COLO829 (cell line): ENCODE measurements at regions not wholly inside any gene's neighbourhood (a gene's known extent, or its start where the extent isn't known, plus 50 kb on each side); places are given as distances from the start of the nearest gene placed in this dataset.
"Not testable (repeated sequence)": the region's sequence is repeated elsewhere in the genome, so short reads cannot be mapped to it uniquely, and the experiment has no call there.

ENCODE experiments used
- DNase-seq: peaks from one replicate; pipeline ENCODE4 v3.0.0; 2012; ENCODE audit warnings: low spot score

DNA sequence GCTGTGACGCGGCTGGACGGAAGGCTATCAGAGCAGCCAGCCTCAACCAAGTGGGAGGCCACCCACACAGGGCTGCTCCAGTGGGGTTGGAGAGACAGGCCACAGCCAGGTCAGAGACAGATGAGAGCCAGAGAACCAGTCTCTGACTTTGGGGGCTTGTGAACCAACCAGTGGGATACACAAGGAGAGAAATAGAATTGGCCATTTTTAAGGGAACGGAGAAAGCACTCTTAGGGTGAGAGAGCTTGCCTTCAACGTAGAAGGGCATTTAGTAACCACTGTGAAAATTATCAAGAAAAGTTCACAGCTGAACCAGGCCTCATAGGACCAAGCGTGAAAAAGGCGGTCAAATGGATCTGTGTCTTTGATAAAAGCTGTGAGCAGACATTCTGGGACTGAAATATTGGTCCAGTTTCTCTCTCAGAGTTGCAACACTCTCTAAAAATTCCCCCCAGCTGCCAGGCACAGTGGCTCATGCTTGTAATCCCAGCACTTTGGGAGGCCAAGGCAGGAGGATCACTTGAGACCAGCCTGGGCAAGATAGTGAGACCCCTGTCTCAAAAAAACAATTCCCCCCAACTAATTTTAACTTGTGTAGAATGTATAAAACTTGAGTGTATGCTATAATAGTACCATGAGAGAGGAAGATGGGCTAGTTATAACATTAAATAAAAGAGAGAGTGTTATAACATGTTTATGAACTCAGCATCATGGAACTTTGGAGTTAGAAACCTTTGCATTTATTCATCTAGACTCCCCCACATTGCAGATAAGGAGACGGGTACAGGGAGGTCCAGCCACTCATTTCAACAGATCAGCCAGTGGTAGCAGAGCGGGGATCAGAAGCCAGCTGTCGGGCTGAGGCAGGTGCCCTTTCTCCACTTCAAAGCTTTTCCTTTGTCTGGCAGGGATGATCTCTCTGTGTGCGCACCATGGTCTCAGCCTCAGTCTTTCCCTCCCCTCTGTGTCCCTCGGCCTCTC lies 132.2 kb downstream of the NPIPB11 start:
- DNase-seq: not testable (repeated sequence)

- DNase-seq: not testable (repeated sequence)
Observed at GRCh38 chr16:29273298-29274054, 133.0 kb downstream of the NPIPB11 start.

- DNase-seq: not testable (repeated sequence)
Observed at GRCh38 chr16:29271721-29272675, 134.5 kb downstream of the NPIPB11 start.

DNA sequence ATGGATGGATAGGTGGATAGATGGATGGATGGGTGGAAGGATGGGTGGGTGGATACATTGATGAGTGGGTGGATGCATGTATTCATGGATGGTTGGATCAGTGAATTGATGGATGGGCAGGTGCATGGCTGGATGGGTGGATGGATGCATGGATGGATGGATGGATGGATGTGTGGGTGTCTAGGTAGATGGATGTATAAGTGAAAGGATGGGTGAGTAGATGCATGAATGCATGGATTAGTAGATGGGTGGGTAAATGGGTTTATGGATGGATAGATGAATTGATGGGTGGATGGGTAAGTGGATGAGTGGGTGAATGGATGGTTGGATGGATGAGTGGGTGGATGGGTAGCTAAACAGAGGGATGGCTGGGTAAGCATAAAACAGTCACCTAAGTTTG lies 135.6 kb downstream of the NPIPB11 start:
- not testable (repeated sequence) for DNase-seq

DNA sequence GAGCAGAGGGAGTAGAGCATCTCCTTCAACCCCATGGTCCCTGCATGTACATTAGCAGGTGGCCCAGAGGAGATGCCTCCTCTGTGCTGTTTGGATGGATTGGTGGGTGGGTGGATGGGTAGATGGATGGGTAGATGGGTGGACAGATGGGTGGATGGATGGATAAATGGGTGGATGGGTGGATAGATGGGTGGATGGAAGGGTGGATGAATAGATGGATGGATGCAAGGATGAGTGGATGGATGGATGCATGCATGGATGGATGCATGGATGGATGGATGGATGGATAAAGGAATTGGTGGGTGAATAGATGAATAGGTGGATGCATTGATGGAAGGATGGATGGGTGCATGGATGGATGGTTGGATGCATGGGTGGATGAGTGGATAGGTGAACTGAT lies 136.5 kb downstream of the NPIPB11 start:
- DNase-seq: not testable (repeated sequence)

GRCh38 chr16:29269192-29269811 lies 137.2 kb downstream of the NPIPB11 start:
- DNase-seq: not testable (repeated sequence)

DNA sequence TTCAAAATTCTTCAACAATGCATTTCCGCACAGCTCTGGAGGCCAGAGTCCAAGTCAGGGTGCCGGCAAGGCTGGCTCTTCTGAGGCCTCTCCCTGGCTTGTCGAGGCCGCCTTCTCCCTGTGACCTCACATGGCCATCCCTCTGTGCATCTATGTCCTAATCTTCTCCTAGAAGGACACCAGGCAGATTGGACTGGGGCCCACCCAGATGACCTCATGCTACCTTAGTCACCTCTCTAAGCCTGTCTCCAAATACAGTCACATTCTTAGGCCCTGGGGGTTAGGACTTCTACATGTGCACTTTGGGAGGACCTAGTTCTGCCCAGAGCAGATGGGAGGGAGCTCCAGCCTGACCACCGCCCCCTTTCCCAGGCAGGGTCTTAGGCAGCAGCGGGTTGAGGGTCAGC lies 137.7 kb downstream of the NPIPB11 start:
- not testable (repeated sequence) for DNase-seq

DNA sequence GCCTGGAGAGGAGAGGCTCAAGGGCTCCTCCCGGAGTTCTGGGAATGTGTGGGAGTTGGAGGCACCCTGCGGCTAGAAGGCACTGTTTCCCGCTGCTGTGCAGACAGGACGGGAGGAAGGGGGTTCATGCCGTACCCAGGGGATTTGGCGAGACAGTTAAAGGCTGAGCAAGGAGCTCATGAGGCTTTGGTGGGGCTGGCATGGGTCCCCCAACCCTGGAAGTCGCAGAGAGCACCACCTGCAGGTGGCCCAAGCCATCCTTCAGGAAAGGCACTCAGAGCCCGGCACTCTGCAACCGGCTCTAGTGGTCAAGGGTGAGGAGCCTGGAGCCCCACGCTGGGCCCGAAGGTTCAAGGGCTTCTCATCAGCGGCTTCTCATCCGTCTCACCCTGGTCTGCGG lies 138.2 kb downstream of the NPIPB11 start:
- DNase-seq: not testable (repeated sequence)

DNA sequence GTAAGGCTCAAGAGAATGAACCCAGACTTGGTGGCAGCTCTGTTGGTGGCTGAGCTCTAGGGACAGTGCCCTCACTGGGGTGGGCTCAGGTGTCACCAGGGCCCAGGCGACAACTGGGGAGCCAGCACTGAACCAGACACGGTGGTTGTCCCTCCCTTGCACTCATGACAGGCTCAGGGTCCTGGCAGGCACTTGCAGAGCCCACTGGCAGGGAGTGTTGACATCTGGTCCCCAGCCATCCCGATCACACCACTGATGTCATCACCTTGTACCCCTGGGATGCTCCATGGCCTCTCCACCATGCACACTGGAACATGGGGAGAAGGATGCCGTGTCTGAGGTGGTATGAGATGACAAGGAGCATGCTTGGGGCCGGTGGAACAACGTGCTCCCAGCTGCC lies 138.6 kb downstream of the NPIPB11 start:
- not testable (repeated sequence) for DNase-seq

- not testable (repeated sequence) for DNase-seq
Observed at GRCh38 chr16:29267055-29267619, 139.4 kb downstream of the NPIPB11 start.

DNA sequence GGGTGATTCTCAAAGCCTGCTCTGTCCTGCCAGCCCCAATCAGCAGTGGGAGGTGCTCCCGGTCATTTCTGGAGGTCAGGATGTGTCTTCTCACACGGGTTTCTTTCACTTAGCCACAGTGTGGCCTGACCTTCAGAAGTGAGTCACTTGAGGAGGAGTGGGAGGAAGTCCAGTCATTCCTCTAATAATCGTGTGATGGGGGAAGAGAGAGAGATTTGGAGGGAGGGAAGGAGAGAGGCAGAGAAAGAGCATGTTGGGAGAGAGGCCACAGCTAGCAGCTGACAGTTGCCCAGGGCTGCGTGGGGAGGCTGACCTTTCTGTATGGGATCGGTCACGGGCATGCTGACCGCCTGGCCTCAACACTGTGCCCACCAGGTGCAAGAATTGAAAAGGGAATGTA lies 139.9 kb downstream of the NPIPB11 start:
- DNase-seq: peak; percentile 60

DNA sequence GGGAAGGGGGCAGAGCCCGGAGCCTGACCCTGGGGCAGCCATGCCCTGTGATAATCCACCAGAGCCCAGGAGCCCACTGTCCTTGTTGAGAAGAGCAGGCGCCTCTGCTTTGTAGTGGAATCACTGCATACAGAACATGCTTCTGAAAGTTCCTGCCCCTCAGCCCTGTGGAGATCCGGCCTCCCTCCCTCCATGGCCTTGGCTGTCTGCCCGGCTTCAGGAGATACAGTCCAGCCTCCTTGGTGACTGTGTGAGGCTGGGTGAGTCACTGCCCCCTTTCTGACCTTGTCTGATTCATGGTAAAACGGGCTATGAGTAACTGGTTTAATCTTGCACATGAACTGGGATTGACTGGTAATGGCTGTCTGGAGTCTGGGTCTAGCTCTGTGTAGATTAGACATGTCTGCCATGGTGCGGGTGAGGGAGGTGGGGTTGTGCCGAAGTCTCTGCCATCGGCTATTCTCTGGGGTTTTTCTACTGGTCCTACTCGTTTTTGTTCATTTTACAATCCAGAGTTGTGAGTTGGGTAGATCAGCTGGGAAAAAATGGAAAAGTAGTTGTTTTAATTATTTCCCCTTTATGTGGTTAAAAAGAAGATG lies 141.2 kb downstream of the NPIPB11 start:
- DNase-seq: peak; percentile 88

DNA sequence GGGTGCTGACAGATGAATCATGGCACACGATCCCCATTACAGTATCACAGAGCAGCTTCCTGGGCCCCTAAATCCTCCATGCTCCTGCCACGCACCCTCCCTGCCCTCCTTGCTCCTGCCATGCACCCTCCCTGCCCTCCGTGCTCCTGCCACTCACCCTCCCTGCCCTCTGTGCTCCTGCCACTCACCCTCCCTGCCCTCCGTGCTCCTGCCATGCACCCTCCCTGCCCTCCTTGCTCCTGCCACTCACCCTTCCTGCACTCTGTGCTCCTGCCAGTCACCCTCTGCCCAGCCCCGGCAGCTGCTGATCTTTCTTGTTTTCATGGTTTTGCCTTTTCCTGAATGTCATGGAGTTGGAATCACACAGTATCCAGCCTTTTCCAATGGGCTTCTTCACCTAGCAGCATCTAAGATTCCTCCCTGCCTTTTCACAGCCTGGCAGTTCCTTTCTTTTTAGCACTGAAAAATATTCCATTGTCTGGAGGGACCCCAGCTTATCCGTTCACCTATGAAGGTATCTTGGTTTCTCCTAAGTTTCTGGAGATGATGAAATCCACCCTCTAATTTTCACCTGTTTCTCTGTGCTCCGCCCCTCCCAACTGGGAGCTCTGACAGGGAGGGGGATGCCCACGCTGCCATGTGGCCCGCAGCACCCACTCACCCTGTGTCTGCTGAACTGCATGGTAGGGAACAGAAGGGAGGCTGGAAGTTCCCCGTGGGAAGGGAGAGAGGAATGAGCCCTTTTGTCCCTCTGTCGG lies 142.3 kb downstream of the NPIPB11 start:
- not testable (repeated sequence) for DNase-seq

DNA sequence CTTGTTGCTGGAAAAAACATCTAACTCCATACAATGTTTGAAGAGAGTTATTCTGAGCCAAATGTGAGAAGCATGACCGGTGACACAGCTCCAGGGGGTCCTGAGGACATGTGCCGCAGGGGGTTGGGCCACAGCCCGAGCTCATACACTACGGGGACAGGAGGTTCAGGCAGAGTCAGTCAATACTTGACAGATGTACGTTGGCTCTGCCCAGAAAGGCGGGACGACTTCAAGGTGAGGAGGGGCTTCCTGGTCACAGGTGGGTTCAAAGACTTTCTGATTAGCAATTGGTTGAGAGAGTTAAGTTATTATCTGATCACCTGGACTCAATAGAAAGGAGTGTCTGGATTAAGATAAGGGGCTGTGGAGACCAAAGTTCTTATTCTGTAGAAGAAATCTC lies 143.8 kb downstream of the NPIPB11 start:
- DNase-seq: not testable (repeated sequence)

- not testable (repeated sequence) for DNase-seq
Observed at GRCh38 chr16:29261427-29262248, 144.9 kb downstream of the NPIPB11 start.

- DNase-seq: not testable (repeated sequence)
Observed at GRCh38 chr16:29260683-29261426, 145.7 kb downstream of the NPIPB11 start.

GRCh38 chr16:29259635-29260457 lies 146.7 kb downstream of the NPIPB11 start:
- DNase-seq: not testable (repeated sequence)
